Upper lobe of right lung (tissue), 1 donor: ENCODE measurements at regions not wholly inside any gene's neighbourhood (a gene's known extent, or its start where the extent isn't known, plus 50 kb on each side); places are given as distances from the start of the nearest gene placed in this dataset.

Experiments used
- ATAC-seq: fragments of 200-7000 bp; cut with Tn5 transposase; one replicate; pipeline ENCODE4 v1.9.1; 2020; ENCODE audit warnings: mild to moderate bottlenecking, moderate library complexity
- DNase-seq: peaks from one replicate; pipeline ENCODE4 v3.0.0-alpha.2; 2020
- H3K27ac ChIP-seq: fragments of 200-600 bp; one replicate; pipeline ENCODE4 v1.8.0; 2022
- H3K27me3 ChIP-seq: fragments of 200-600 bp; one replicate; pipeline ENCODE4 v1.8.0; 2022; ENCODE audit warnings: mild to moderate bottlenecking
- H3K36me3 ChIP-seq: fragments of 200-600 bp; one replicate; pipeline ENCODE4 v1.8.0; 2022
- H3K4me1 ChIP-seq: fragments of 200-600 bp; one replicate; pipeline ENCODE4 v1.8.0; 2022
- H3K4me3 ChIP-seq: fragments of 200-600 bp; one replicate; pipeline ENCODE4 v1.8.0; 2022; ENCODE audit warnings: mild to moderate bottlenecking
- H3K9me3 ChIP-seq: fragments of 200-600 bp; one replicate; pipeline ENCODE4 v1.8.0; 2022
- CTCF ChIP-seq: fragments of 200-600 bp; IDR thresholded peaks from one replicate; pipeline ENCODE4 v1.8.0; 2022; ENCODE audit warnings: antibody characterized with exemption
- intact Hi-C: fragments of 100-400 bp; cut with DNase I; formaldehyde crosslinking; loops from one replicate; pipeline ENCODE4 v1.11.0; 2022
- donor health status: DM: no; HTN: yes; CAD: no; lungs with severe emphysema.

- no peak for TF ChIP-seq CTCF
- peak; percentile 35 for DNase-seq
- no peak for ATAC-seq
- intact Hi-C loops, result no loop called here
- Histone ChIP-seq H3K36me3 (no peaks in the 10 kb centered on the region), H3K4me3 (no peak overlapping the region), H3K27me3 (no peaks in the 10 kb centered on the region), H3K4me1 (no peaks in the 10 kb centered on the region), H3K9me3 (no peaks in the 10 kb centered on the region), H3K27ac (no peak overlapping the region)
Observed at GRCh38 chr22:49543876-49544275, 283.8 kb downstream of the BRD1 start.

- H3K36me3 ChIP-seq, result no peaks in the 10 kb centered on the region
- H3K9me3 ChIP-seq, result no peaks in the 10 kb centered on the region
- H3K4me3 ChIP-seq, result no peak overlapping the region
- DNase-seq (peak; percentile 46), ATAC-seq (peak; percentile 17)
- no peak overlapping the region for H3K27ac ChIP-seq
- H3K27me3 ChIP-seq, result no peaks in the 10 kb centered on the region
- TF ChIP-seq CTCF, result no peak
- intact Hi-C loops, result no loop called here
- no peaks in the 10 kb centered on the region for H3K4me1 ChIP-seq
Observed at GRCh38 chr22:49541693-49542230, 285.9 kb downstream of the BRD1 start.

GRCh38 chr22:49540913-49541692, 286.6 kb downstream of the BRD1 start:
- ATAC-seq (peak; percentile 20), DNase-seq (peak; percentile 49)
- no peak for TF ChIP-seq CTCF

GRCh38 chr22:49540084-49540912, 287.4 kb downstream of the BRD1 start:
- no peak for ATAC-seq
- no peak for TF ChIP-seq CTCF
- intact Hi-C loops, result no loop called here

More at GRCh38 chr22:49540913-49541692, 286.6 kb downstream of the BRD1 start:
- Histone ChIP-seq H3K4me3 (no peak overlapping the region), H3K27ac (no peak overlapping the region), H3K36me3 (no peaks in the 10 kb centered on the region), H3K4me1 (no peaks in the 10 kb centered on the region), H3K9me3 (no peaks in the 10 kb centered on the region), H3K27me3 (no peaks in the 10 kb centered on the region)
- intact Hi-C loops, result no loop called here

GRCh38 chr22:49538006-49538405, 289.7 kb downstream of the BRD1 start:
- no peaks in the 10 kb centered on the region for H3K36me3 ChIP-seq
- peak; percentile 20 for DNase-seq
- no peak for ATAC-seq
- no peaks in the 10 kb centered on the region for H3K9me3 ChIP-seq
- H3K4me1 ChIP-seq, result no peaks in the 10 kb centered on the region
- intact Hi-C loops, result no loop called here
- TF ChIP-seq CTCF, result no peak
- no peak overlapping the region for H3K4me3 ChIP-seq
- H3K27ac ChIP-seq, result no peak overlapping the region
- H3K27me3 ChIP-seq, result no peaks in the 10 kb centered on the region

More at GRCh38 chr22:49540084-49540912, 287.4 kb downstream of the BRD1 start:
- peak; percentile 30 for DNase-seq
- Histone ChIP-seq H3K36me3 (no peaks in the 10 kb centered on the region), H3K4me1 (no peaks in the 10 kb centered on the region), H3K4me3 (no peak overlapping the region), H3K27ac (no peak overlapping the region), H3K9me3 (no peaks in the 10 kb centered on the region), H3K27me3 (no peaks in the 10 kb centered on the region)
